ENCODE measurements at regions not wholly inside any gene's neighbourhood (a gene's known extent, or its start where the extent isn't known, plus 50 kb on each side); places are given as distances from the start of the nearest gene placed in this dataset.

GRCh38 chr6:145266432-145267075, 468.8 kb downstream of the EPM2A start (continued):
- TF ChIP-seq FOXP1 (IDR thresholded peaks at IDR 0.05) (peak; percentile 51), FOXP1 (CRISPR knock-in tag; IDR thresholded peaks at IDR 0.05) (peak; percentile 65), GZF1 (CRISPR knock-in tag; IDR thresholded peaks at IDR 0.05) (no peak), ZHX1 (CRISPR knock-in tag; IDR thresholded peaks at IDR 0.05; ENCODE audit: low read depth) (no peak), ZNF431 (CRISPR knock-in tag; IDR thresholded peaks at IDR 0.05; ENCODE audit: borderline replicate concordance, low read depth) (no peak), SNAI1 (CRISPR knock-in tag; IDR thresholded peaks at IDR 0.05; ENCODE audit: borderline replicate concordance) (no peak), FOSL2 (CRISPR knock-in tag; IDR thresholded peaks at IDR 0.05) (no peak), ZNF235 (CRISPR knock-in tag; IDR thresholded peaks at IDR 0.05; ENCODE audit: borderline replicate concordance) (no peak), ZMAT5 (CRISPR knock-in tag; IDR thresholded peaks at IDR 0.05; ENCODE audit: borderline replicate concordance, low read depth) (no peak), MAFF (IDR thresholded peaks at IDR 0.05; ENCODE audit: low read depth, low read length) (no peak), SMYD3 (CRISPR knock-in tag; IDR thresholded peaks at IDR 0.05) (peak; percentile 43; the same call in 1 of the 2 replicates), FOSL1 (CRISPR knock-in tag; IDR thresholded peaks at IDR 0.05; ENCODE audit: borderline replicate concordance) (no peak), KDM6A (CRISPR knock-in tag; IDR thresholded peaks at IDR 0.05; ENCODE audit: low read depth) (0 out of 2 replicates have a peak, but pooled peaks have one; percentile 28), RBFOX2 (IDR thresholded peaks at IDR 0.05; ENCODE audit: low read depth, low read length) (0 out of 2 replicates have a peak, but pooled peaks have one; percentile 24), PAF1 (CRISPR knock-in tag; IDR thresholded peaks at IDR 0.05) (no peak), KMT2A (CRISPR knock-in tag; IDR thresholded peaks at IDR 0.05) (no peak)
- TF ChIP-seq, protein P1, sequence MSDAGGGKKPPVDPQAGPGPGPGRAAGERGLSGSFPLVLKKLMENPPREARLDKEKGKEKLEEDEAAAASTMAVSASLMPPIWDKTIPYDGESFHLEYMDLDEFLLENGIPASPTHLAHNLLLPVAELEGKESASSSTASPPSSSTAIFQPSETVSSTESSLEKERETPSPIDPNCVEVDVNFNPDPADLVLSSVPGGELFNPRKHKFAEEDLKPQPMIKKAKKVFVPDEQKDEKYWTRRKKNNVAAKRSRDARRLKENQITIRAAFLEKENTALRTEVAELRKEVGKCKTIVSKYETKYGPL (CRISPR knock-in tag; IDR thresholded peaks at IDR 0.05) = no peak
- TF ChIP-seq, protein P2, sequence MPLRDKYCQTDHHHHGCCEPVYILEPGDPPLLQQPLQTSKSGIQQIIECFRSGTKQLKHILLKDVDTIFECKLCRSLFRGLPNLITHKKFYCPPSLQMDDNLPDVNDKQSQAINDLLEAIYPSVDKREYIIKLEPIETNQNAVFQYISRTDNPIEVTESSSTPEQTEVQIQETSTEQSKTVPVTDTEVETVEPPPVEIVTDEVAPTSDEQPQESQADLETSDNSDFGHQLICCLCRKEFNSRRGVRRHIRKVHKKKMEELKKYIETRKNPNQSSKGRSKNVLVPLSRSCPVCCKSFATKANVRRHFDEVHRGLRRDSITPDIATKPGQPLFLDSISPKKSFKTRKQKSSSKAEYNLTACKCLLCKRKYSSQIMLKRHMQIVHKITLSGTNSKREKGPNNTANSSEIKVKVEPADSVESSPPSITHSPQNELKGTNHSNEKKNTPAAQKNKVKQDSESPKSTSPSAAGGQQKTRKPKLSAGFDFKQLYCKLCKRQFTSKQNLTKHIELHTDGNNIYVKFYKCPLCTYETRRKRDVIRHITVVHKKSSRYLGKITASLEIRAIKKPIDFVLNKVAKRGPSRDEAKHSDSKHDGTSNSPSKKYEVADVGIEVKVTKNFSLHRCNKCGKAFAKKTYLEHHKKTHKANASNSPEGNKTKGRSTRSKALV (CRISPR knock-in tag; IDR thresholded peaks at IDR 0.05) = no peak
- TF ChIP-seq, protein P3, sequence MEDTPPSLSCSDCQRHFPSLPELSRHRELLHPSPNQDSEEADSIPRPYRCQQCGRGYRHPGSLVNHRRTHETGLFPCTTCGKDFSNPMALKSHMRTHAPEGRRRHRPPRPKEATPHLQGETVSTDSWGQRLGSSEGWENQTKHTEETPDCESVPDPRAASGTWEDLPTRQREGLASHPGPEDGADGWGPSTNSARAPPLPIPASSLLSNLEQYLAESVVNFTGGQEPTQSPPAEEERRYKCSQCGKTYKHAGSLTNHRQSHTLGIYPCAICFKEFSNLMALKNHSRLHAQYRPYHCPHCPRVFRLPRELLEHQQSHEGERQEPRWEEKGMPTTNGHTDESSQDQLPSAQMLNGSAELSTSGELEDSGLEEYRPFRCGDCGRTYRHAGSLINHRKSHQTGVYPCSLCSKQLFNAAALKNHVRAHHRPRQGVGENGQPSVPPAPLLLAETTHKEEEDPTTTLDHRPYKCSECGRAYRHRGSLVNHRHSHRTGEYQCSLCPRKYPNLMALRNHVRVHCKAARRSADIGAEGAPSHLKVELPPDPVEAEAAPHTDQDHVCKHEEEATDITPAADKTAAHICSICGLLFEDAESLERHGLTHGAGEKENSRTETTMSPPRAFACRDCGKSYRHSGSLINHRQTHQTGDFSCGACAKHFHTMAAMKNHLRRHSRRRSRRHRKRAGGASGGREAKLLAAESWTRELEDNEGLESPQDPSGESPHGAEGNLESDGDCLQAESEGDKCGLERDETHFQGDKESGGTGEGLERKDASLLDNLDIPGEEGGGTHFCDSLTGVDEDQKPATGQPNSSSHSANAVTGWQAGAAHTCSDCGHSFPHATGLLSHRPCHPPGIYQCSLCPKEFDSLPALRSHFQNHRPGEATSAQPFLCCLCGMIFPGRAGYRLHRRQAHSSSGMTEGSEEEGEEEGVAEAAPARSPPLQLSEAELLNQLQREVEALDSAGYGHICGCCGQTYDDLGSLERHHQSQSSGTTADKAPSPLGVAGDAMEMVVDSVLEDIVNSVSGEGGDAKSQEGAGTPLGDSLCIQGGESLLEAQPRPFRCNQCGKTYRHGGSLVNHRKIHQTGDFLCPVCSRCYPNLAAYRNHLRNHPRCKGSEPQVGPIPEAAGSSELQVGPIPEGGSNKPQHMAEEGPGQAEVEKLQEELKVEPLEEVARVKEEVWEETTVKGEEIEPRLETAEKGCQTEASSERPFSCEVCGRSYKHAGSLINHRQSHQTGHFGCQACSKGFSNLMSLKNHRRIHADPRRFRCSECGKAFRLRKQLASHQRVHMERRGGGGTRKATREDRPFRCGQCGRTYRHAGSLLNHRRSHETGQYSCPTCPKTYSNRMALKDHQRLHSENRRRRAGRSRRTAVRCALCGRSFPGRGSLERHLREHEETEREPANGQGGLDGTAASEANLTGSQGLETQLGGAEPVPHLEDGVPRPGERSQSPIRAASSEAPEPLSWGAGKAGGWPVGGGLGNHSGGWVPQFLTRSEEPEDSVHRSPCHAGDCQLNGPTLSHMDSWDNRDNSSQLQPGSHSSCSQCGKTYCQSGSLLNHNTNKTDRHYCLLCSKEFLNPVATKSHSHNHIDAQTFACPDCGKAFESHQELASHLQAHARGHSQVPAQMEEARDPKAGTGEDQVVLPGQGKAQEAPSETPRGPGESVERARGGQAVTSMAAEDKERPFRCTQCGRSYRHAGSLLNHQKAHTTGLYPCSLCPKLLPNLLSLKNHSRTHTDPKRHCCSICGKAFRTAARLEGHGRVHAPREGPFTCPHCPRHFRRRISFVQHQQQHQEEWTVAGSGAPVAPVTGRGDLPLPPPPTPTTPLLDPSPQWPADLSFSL (CRISPR knock-in tag; IDR thresholded peaks at IDR 0.05) = 0 out of 2 replicates have a peak, but pooled peaks have one; percentile 14

Data from HepG2 (cell line).